ENCODE measurements at regions not wholly inside any gene's neighbourhood (a gene's known extent, or its start where the extent isn't known, plus 50 kb on each side); places are given as distances from the start of the nearest gene placed in this dataset.

DNA sequence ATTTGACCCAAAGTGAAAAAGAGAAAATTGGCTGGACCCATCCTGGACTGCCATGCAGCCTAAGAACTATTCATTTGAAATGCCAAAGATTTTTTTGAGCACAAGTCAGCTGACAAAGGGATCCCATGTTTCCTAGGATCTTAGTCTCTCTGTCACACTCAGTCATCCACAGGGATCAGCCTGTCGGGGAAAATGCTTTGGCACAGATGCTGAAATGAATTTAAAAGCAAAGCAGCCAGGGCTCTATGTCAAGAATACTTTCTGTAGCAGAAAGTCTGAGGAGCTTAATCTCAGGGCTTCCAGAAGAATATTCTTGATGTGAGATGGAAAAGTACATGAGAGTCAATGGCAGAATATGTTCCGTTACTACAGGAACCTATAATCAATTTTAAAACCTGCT, 1900.8 kb downstream of the MRPL39 start:
- no peaks in the 10 kb centered on the region for H3K9me2 ChIP-seq (ENCODE audit: insufficient read depth, low read length)
- no peaks in the 10 kb centered on the region for H4K20me1 ChIP-seq (ENCODE audit: insufficient read depth)
- no peak overlapping the region for H3K4me2 ChIP-seq (ENCODE audit: low read length)
- no peak overlapping the region for H3K9ac ChIP-seq (ENCODE audit: low read length)
- no peaks in the 10 kb centered on the region for H3K36me3 ChIP-seq (ENCODE audit: insufficient read depth, low read length)
- H3K79me2 ChIP-seq (replicated peaks; ENCODE audit: insufficient read depth, low read length), result no peaks in the 10 kb centered on the region
- H2AFZ ChIP-seq (ENCODE audit: low read depth, low read length), result no peak overlapping the region
- no peaks in the 10 kb centered on the region for H3K27me3 ChIP-seq (ENCODE audit: insufficient read depth, low read depth, low read length)
- no peak overlapping the region for H3K27ac ChIP-seq (ENCODE audit: low read length)
- H3K9me3 ChIP-seq (ENCODE audit: low read length), result no peaks in the 10 kb centered on the region
- H3F3A ChIP-seq (ENCODE audit: insufficient read depth, low read length, poor library complexity, severe bottlenecking), result no peaks in the 10 kb centered on the region
- TF ChIP-seq EP300 (conservative IDR thresholded peaks at IDR 0.05; ENCODE audit: poor library complexity, severe bottlenecking) (no peak), POLR2AphosphoS5 (IDR thresholded peaks at IDR 0.05) (no peak), RAD21 (conservative IDR thresholded peaks at IDR 0.05) (no peak), MXI1 (conservative IDR thresholded peaks at IDR 0.05; ENCODE audit: poor library complexity, severe bottlenecking) (no peak), TAF1 (IDR thresholded peaks at IDR 0.05; ENCODE audit: low read depth) (no peak), SMC3 (conservative IDR thresholded peaks at IDR 0.05; ENCODE audit: poor library complexity) (no peak), EZH2 (IDR thresholded peaks at IDR 0.05; ENCODE audit: borderline replicate concordance, insufficient read depth, low read length, poor library complexity, severe bottlenecking) (no peak)
- TF ChIP-seq, protein P1, sequence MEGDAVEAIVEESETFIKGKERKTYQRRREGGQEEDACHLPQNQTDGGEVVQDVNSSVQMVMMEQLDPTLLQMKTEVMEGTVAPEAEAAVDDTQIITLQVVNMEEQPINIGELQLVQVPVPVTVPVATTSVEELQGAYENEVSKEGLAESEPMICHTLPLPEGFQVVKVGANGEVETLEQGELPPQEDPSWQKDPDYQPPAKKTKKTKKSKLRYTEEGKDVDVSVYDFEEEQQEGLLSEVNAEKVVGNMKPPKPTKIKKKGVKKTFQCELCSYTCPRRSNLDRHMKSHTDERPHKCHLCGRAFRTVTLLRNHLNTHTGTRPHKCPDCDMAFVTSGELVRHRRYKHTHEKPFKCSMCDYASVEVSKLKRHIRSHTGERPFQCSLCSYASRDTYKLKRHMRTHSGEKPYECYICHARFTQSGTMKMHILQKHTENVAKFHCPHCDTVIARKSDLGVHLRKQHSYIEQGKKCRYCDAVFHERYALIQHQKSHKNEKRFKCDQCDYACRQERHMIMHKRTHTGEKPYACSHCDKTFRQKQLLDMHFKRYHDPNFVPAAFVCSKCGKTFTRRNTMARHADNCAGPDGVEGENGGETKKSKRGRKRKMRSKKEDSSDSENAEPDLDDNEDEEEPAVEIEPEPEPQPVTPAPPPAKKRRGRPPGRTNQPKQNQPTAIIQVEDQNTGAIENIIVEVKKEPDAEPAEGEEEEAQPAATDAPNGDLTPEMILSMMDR (IDR thresholded peaks at IDR 0.05; ENCODE audit: poor library complexity, severe bottlenecking), result no peak
- TF ChIP-seq, protein P2, sequence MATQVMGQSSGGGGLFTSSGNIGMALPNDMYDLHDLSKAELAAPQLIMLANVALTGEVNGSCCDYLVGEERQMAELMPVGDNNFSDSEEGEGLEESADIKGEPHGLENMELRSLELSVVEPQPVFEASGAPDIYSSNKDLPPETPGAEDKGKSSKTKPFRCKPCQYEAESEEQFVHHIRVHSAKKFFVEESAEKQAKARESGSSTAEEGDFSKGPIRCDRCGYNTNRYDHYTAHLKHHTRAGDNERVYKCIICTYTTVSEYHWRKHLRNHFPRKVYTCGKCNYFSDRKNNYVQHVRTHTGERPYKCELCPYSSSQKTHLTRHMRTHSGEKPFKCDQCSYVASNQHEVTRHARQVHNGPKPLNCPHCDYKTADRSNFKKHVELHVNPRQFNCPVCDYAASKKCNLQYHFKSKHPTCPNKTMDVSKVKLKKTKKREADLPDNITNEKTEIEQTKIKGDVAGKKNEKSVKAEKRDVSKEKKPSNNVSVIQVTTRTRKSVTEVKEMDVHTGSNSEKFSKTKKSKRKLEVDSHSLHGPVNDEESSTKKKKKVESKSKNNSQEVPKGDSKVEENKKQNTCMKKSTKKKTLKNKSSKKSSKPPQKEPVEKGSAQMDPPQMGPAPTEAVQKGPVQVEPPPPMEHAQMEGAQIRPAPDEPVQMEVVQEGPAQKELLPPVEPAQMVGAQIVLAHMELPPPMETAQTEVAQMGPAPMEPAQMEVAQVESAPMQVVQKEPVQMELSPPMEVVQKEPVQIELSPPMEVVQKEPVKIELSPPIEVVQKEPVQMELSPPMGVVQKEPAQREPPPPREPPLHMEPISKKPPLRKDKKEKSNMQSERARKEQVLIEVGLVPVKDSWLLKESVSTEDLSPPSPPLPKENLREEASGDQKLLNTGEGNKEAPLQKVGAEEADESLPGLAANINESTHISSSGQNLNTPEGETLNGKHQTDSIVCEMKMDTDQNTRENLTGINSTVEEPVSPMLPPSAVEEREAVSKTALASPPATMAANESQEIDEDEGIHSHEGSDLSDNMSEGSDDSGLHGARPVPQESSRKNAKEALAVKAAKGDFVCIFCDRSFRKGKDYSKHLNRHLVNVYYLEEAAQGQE (IDR thresholded peaks at IDR 0.05; ENCODE audit: borderline replicate concordance), result no peak
- no peak overlapping the region for H3K4me3 ChIP-seq (ENCODE audit: low read length)

DNA sequence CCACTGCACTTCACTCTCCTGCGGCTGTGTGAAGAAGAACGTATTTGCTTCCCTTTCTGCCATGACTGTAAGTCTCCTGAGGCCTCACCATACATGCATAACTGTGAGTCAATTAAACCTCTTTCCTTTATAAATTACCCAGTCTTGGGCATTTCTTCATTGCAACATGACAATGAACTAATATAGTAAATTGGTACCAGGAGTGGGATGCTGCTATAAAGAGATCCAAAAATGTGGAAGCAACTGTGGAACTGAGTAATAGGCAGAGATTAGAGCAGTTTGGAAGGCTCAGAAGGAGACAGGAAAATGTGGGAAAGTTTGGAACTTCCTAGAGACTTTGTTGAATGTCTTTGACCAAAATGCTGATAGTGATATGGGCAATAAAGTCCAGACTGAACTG, 1907.9 kb downstream of the MRPL39 start:
- H3K4me3 ChIP-seq (ENCODE audit: low read length), result no peak overlapping the region

More for the DNA sequence above, 1907.9 kb downstream of the MRPL39 start:
- no peak overlapping the region for H3K4me2 ChIP-seq (ENCODE audit: low read length)
- no peaks in the 10 kb centered on the region for H3K79me2 ChIP-seq (replicated peaks; ENCODE audit: insufficient read depth, low read length)
- peaks cover 12% of the 10 kb centered on the region for H3K9me3 ChIP-seq (ENCODE audit: low read length)
- H3K27ac ChIP-seq (ENCODE audit: low read length), result no peak overlapping the region
- H3F3A ChIP-seq (ENCODE audit: insufficient read depth, low read length, poor library complexity, severe bottlenecking), result no peaks in the 10 kb centered on the region
- H4K20me1 ChIP-seq (ENCODE audit: insufficient read depth), result no peaks in the 10 kb centered on the region
- H3K27me3 ChIP-seq (ENCODE audit: insufficient read depth, low read depth, low read length), result no peaks in the 10 kb centered on the region
- TF ChIP-seq, protein P2 (IDR thresholded peaks at IDR 0.05; ENCODE audit: borderline replicate concordance), result no peak
- TF ChIP-seq EP300 (conservative IDR thresholded peaks at IDR 0.05; ENCODE audit: poor library complexity, severe bottlenecking) (no peak), SMC3 (conservative IDR thresholded peaks at IDR 0.05; ENCODE audit: poor library complexity) (no peak), TAF1 (IDR thresholded peaks at IDR 0.05; ENCODE audit: low read depth) (no peak), RAD21 (conservative IDR thresholded peaks at IDR 0.05) (no peak), MXI1 (conservative IDR thresholded peaks at IDR 0.05; ENCODE audit: poor library complexity, severe bottlenecking) (no peak), EZH2 (IDR thresholded peaks at IDR 0.05; ENCODE audit: borderline replicate concordance, insufficient read depth, low read length, poor library complexity, severe bottlenecking) (no peak), POLR2AphosphoS5 (IDR thresholded peaks at IDR 0.05) (no peak)
- TF ChIP-seq, protein P1 (IDR thresholded peaks at IDR 0.05; ENCODE audit: poor library complexity, severe bottlenecking), result no peak
- H3K36me3 ChIP-seq (ENCODE audit: insufficient read depth, low read length), result no peaks in the 10 kb centered on the region
- no peak overlapping the region for H2AFZ ChIP-seq (ENCODE audit: low read depth, low read length)
- H3K9me2 ChIP-seq (ENCODE audit: insufficient read depth, low read length), result no peaks in the 10 kb centered on the region
- no peak overlapping the region for H3K9ac ChIP-seq (ENCODE audit: low read length)

All from neural cell (in vitro differentiated cells).